HL-60 (cell line): ENCODE measurements at regions not wholly inside any gene's neighbourhood (a gene's known extent, or its start where the extent isn't known, plus 50 kb on each side); places are given as distances from the start of the nearest gene placed in this dataset.

Experiments
- DNase-seq, 2 experiments: peaks; one replicate each; pipeline ENCODE4 v3.0.0-alpha.2; 2010 to 2020; ENCODE audit warnings: low read depth in 1 of 2, low spot score in 1 of 2
- H3K27ac ChIP-seq: fragments of 250-450 bp; sonication (Bioruptor Pico); replicated peaks from 2 replicates; pipeline ENCODE4 v1.5.1; 2020; ENCODE audit warnings: mild to moderate bottlenecking, moderate library complexity
- H3K27me3 ChIP-seq: fragments of 250-450 bp; sonication (Bioruptor Pico); 2 replicates; pipeline ENCODE4 v1.5.1; 2021; ENCODE audit warnings: mild to moderate bottlenecking, moderate library complexity; ENCODE audit not compliant: insufficient read depth, poor library complexity, severe bottlenecking
- H3K4me3 ChIP-seq: replicated peaks from 2 replicates; pipeline ENCODE4 v1.5.1; 2011; ENCODE audit warnings: mild to moderate bottlenecking, control low read depth, low read length; ENCODE audit not compliant: insufficient read depth
- GABPA ChIP-seq: IDR thresholded peaks from 2 replicates; pipeline ENCODE4 v1.6.1; 2012; ENCODE audit warnings: low read depth
- POLR2AphosphoS5 ChIP-seq: IDR thresholded peaks from 2 replicates; pipeline ENCODE4 v1.6.1; 2012; ENCODE audit warnings: low read depth
- SPI1 ChIP-seq: IDR thresholded peaks from 2 replicates; pipeline ENCODE4 v1.6.1; 2012; ENCODE audit warnings: low read depth, mild to moderate bottlenecking, borderline replicate concordance
- TF ChIP-seq, protein P1 (sequence below): IDR thresholded peaks from one replicate; pipeline ENCODE4 v1.5.1; 2011; ENCODE audit warnings: low read length, control low read depth, inconsistent platforms; ENCODE audit not compliant: insufficient read depth
- TF ChIP-seq, protein P2 (sequence below): IDR thresholded peaks from 2 replicates; pipeline ENCODE4 v1.6.1; 2012; ENCODE audit warnings: low read depth; ENCODE audit not compliant: insufficient replicate concordance

DNA sequence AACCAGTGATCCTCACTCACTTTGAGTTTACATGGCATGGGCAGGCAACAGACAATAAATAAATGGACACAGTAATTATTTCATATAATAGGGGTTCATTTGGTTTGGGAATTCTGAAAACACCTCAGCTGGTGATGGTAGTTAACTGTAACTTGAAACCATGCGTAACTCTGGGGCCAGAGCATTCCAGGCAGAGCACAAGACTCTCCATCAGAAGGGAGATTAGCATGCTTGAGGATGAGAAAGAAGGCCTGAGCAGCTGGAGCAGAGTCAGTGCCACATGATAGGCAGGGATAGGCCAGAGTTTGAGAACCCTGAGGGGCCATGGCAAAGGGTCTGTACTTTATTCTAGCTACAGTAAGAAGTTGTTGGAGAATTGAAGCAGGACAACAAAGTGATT is 56.3 kb upstream of the CXCL8 start:
- no peak for DNase-seq
- TF ChIP-seq SPI1 (no peak), GABPA (no peak), POLR2AphosphoS5 (no peak)
- TF ChIP-seq, protein P1, sequence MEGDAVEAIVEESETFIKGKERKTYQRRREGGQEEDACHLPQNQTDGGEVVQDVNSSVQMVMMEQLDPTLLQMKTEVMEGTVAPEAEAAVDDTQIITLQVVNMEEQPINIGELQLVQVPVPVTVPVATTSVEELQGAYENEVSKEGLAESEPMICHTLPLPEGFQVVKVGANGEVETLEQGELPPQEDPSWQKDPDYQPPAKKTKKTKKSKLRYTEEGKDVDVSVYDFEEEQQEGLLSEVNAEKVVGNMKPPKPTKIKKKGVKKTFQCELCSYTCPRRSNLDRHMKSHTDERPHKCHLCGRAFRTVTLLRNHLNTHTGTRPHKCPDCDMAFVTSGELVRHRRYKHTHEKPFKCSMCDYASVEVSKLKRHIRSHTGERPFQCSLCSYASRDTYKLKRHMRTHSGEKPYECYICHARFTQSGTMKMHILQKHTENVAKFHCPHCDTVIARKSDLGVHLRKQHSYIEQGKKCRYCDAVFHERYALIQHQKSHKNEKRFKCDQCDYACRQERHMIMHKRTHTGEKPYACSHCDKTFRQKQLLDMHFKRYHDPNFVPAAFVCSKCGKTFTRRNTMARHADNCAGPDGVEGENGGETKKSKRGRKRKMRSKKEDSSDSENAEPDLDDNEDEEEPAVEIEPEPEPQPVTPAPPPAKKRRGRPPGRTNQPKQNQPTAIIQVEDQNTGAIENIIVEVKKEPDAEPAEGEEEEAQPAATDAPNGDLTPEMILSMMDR: no peak
- TF ChIP-seq, protein P2, sequence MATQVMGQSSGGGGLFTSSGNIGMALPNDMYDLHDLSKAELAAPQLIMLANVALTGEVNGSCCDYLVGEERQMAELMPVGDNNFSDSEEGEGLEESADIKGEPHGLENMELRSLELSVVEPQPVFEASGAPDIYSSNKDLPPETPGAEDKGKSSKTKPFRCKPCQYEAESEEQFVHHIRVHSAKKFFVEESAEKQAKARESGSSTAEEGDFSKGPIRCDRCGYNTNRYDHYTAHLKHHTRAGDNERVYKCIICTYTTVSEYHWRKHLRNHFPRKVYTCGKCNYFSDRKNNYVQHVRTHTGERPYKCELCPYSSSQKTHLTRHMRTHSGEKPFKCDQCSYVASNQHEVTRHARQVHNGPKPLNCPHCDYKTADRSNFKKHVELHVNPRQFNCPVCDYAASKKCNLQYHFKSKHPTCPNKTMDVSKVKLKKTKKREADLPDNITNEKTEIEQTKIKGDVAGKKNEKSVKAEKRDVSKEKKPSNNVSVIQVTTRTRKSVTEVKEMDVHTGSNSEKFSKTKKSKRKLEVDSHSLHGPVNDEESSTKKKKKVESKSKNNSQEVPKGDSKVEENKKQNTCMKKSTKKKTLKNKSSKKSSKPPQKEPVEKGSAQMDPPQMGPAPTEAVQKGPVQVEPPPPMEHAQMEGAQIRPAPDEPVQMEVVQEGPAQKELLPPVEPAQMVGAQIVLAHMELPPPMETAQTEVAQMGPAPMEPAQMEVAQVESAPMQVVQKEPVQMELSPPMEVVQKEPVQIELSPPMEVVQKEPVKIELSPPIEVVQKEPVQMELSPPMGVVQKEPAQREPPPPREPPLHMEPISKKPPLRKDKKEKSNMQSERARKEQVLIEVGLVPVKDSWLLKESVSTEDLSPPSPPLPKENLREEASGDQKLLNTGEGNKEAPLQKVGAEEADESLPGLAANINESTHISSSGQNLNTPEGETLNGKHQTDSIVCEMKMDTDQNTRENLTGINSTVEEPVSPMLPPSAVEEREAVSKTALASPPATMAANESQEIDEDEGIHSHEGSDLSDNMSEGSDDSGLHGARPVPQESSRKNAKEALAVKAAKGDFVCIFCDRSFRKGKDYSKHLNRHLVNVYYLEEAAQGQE: no peak

DNA sequence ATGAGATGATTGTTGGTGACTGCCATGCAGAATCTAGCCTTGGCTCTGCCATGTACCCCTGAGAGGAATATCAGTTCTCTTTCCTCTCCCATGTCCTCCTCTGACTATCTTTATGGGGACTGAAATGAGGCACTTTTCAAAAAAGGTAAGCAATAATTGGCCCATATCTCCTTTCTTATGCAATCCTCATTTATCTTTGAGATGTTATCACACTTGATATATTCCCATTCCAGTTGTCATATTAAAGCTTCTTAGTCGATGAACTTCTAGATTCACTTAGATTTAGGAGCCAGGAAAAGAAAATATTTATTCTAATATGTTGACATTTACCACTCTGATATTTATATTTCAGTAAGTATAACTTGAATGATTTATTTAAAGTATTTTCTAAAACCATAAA is 55.3 kb upstream of the CXCL8 start:
- Histone ChIP-seq H3K4me3 (no peak overlapping the region), H3K27ac (no peak overlapping the region), H3K27me3 (no peaks in the 10 kb centered on the region)
- DNase-seq: no peak
- TF ChIP-seq GABPA: no peak
- TF ChIP-seq, protein P1: no peak

More for the DNA sequence above, 56.3 kb upstream of the CXCL8 start:
- Histone ChIP-seq H3K4me3 (no peak overlapping the region), H3K27ac (no peak overlapping the region), H3K27me3 (no peaks in the 10 kb centered on the region)

DNA sequence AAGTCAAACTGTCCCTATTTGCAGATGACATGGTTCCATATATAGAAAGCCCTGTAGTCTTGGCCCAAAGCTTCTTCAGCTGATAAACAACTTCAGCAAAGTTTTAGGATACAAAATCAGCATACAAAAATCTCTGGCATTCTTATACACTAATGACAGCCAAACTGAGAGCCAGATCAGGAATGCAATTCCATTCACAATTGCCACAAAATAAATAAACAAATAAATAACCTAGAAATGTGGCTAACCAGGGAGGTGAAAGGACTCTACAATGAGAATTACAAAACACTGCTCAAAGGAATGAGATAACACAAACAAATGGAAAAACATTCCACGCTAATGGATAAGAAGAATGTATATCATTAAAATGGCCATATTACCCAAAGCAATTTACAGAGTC is 52.9 kb upstream of the CXCL8 start:
- H3K4me3 ChIP-seq: no peak overlapping the region
- no peak for DNase-seq
- TF ChIP-seq SPI1 (no peak), GABPA (no peak), POLR2AphosphoS5 (no peak)
- TF ChIP-seq, protein P1: no peak
- TF ChIP-seq, protein P2: no peak
- H3K27me3 ChIP-seq: no peaks in the 10 kb centered on the region
- H3K27ac ChIP-seq: no peak overlapping the region

DNA sequence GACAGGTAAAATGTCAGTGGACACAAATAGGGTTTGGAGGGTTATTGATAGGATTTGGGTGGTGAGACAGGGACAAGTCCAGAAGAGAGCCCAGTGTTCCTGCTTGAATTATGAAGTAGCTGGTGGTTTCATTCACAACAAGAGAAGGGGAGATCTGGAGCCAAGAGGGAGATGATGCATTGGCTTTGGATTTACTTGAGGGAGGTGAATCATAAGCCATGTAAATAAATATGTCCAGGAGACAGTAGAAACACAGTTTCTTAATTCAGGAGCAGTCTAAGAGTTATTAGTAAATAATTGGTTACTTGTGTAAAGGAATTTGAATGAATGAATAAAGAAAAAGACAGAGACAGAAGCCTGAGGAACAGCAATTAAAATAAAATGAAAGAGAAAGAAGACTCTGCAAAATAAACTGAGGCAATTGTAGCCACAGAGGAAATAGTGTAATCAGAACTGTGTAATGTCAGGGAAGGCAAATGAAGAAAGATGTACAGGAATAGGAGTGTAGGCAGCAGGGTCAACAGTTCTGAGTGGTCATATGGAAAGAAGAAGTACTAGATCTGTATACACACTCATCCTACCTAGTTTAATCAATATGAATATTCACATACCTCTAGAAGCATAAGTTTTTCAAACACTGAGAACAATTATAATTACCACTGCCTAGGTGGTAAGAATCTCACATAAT is 50.2 kb upstream of the CXCL8 start:
- H3K27ac ChIP-seq: 0 out of 2 replicates have a peak overlapping the region, but pooled peaks have one; percentile 3
- H3K4me3 ChIP-seq: no peak overlapping the region
- no peaks in the 10 kb centered on the region for H3K27me3 ChIP-seq
- TF ChIP-seq SPI1 (no peak), GABPA (no peak), POLR2AphosphoS5 (no peak)
- TF ChIP-seq, protein P2: no peak
- TF ChIP-seq, protein P1: no peak
- no peak for DNase-seq
